Calu3 (cell line): ENCODE measurements at regions not wholly inside any gene's neighbourhood (a gene's known extent, or its start where the extent isn't known, plus 50 kb on each side); places are given as distances from the start of the nearest gene placed in this dataset.

Experiments used
- BruUV-seq: library from RNA; stranded (reverse); fragments of 400-500 nt; replicated peaks from 2 replicates; lab custom pipeline; 2021; lab: Mats Ljungman, UMichigan
- CTCF ChIA-PET: fragments of 300-600 bp; sonication (Branson Sonifier 250); formaldehyde crosslinking; loops from one replicate; lab custom pipeline; 2022; ENCODE audit warnings: antibody characterized with exemption; lab: Charles Lee
- DNase-seq: peaks from one replicate; pipeline ENCODE4 v3.0.0; 2022
- H3K27ac Mint-ChIP-seq: one replicate; pipeline ENCODE4 v1.8.0; 2022; ENCODE audit warnings: mixed read lengths; ENCODE audit not compliant: unreplicated experiment
- H3K27me3 Mint-ChIP-seq: one replicate; pipeline ENCODE4 v1.8.0; 2022; ENCODE audit warnings: mixed read lengths; ENCODE audit not compliant: unreplicated experiment
- H3K36me3 Mint-ChIP-seq: one replicate; pipeline ENCODE4 v1.8.0; 2022; ENCODE audit warnings: mild to moderate bottlenecking, moderate library complexity, mixed read lengths; ENCODE audit not compliant: insufficient read depth, unreplicated experiment
- H3K4me1 Mint-ChIP-seq: one replicate; pipeline ENCODE4 v1.8.0; 2022; ENCODE audit warnings: mild to moderate bottlenecking, low read depth, mixed read lengths; ENCODE audit not compliant: unreplicated experiment
- H3K4me3 Mint-ChIP-seq: one replicate; pipeline ENCODE4 v1.8.0; 2022; ENCODE audit warnings: mild to moderate bottlenecking, low read depth, moderate library complexity, mixed read lengths; ENCODE audit not compliant: unreplicated experiment
- H3K9me3 Mint-ChIP-seq: one replicate; pipeline ENCODE4 v1.8.0; 2022; ENCODE audit warnings: low read depth, mixed read lengths; ENCODE audit not compliant: unreplicated experiment
- intact Hi-C: fragments of 100-400 bp; cut with micrococcal nuclease; formaldehyde crosslinking; loops from one replicate; pipeline ENCODE4 v1.10.0; 2022; ENCODE audit not compliant: unreplicated experiment
- TF ChIP-seq, protein P1 (sequence below): fragments of 200-600 bp; IDR thresholded peaks from one replicate; pipeline ENCODE4 v1.8.0; 2022; ENCODE audit warnings: antibody characterized with exemption; ENCODE audit not compliant: unreplicated experiment

DNA sequence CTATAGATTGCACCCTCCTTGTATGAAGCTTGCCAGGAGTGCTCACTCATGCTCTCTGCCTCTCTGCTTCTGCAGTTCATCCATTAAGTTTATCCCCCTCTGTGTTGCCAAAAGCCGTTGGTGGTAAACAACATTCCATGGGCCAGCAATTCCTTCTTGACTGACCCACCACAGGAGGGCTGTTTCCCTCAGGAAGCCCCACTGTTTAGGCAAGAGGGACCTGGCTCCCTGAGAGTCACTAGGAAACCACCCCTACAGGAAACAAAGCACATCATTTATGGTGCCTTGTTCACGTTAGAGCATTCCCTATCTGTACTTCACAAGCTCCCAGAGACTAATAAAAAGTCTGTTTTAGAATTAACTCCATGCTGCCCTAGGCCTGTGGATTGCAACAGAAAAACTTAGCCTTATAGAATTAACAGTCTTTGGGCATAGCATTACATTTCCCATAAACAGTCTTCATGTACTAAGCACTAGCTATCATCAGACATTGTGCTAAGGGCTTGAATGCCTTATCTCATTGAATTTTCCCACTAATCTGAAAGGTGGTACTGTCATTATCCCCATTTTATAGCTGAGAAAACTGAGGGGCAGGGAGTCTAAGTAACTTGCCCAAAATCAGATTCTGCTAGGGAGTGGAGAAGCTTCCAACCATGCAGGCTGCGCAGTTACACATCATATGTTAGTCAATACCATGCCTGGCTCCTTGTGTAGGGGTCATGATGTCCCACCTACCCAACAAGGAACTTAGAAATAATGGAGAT is 149.9 kb downstream of the SHQ1 start:
- Mint-ChIP-seq H3K9me3 (no peaks in the 10 kb centered on the region), H3K27me3 (peaks cover 15% of the 10 kb centered on the region), H3K36me3 (no peaks in the 10 kb centered on the region), H3K4me3 (no peak overlapping the region), H3K27ac (no peak overlapping the region), H3K4me1 (no peaks in the 10 kb centered on the region)
- DNase-seq: no peak
- TF ChIP-seq, protein P1, sequence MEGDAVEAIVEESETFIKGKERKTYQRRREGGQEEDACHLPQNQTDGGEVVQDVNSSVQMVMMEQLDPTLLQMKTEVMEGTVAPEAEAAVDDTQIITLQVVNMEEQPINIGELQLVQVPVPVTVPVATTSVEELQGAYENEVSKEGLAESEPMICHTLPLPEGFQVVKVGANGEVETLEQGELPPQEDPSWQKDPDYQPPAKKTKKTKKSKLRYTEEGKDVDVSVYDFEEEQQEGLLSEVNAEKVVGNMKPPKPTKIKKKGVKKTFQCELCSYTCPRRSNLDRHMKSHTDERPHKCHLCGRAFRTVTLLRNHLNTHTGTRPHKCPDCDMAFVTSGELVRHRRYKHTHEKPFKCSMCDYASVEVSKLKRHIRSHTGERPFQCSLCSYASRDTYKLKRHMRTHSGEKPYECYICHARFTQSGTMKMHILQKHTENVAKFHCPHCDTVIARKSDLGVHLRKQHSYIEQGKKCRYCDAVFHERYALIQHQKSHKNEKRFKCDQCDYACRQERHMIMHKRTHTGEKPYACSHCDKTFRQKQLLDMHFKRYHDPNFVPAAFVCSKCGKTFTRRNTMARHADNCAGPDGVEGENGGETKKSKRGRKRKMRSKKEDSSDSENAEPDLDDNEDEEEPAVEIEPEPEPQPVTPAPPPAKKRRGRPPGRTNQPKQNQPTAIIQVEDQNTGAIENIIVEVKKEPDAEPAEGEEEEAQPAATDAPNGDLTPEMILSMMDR: no peak
- intact Hi-C loops: no loop called here
- no TSS peak for BruUV-seq
- CTCF ChIA-PET: interaction anchor here (0.5 kb wide), 1 partner anchor 55 kb away, joined by 4 read pairs; no protein-coding TSS in a partner anchor

DNA sequence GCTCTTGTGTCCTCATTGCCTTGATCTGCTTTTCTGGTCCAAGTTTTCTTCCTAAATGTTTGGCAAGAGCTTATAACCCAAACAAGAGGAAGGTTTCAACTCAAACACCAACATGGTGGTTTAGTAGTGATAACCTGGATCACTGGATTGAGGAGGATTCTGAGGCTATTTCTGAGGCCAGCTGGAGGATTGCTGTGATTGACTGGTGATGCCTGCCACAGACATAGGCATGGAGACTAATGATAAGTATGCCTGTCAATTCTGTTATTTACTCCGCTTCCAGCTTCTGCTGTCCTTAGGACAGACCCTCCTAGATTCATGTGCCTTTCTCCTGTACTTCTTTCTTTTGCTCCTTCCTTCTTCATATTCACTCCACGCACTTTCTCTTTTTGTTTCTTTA is 150.5 kb downstream of the SHQ1 start:
- CTCF ChIA-PET: no interaction called here
- no peak for DNase-seq
- peaks cover 15% of the 10 kb centered on the region for H3K27me3 Mint-ChIP-seq
- TF ChIP-seq, protein P1: no peak
- H3K4me3 Mint-ChIP-seq: no peak overlapping the region
- H3K36me3 Mint-ChIP-seq: no peaks in the 10 kb centered on the region
- intact Hi-C loops: no loop called here
- H3K9me3 Mint-ChIP-seq: no peaks in the 10 kb centered on the region
- no peak overlapping the region for H3K27ac Mint-ChIP-seq
- BruUV-seq: no TSS peak
- H3K4me1 Mint-ChIP-seq: no peaks in the 10 kb centered on the region

DNA sequence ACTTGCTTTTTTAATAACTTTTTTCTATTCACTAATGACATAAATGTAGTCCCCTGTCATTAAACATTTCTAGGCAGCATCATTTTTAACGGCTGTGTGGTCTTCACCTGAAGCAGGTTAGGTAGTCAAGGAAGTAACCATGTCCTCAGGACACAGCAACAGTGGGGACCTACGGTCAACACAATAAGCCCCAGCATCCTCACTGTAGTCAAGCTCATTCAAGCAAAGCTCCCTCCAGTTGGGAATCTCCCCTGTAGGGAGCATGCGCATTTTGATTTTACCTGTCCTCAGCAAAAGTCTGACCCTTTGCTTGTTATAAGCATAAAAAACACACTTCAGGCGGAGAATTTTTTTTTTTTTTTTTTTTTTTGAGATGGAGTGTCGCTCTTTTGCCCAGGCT is 151.4 kb downstream of the SHQ1 start:
- Mint-ChIP-seq H3K27me3 (peaks cover 15% of the 10 kb centered on the region), H3K4me1 (no peaks in the 10 kb centered on the region), H3K36me3 (no peaks in the 10 kb centered on the region), H3K9me3 (no peaks in the 10 kb centered on the region), H3K4me3 (no peak overlapping the region), H3K27ac (no peak overlapping the region)
- CTCF ChIA-PET: interaction anchor here (0.7 kb wide), 2 partner anchors 27 to 49 kb away, joined by 5 to 10 read pairs; no protein-coding TSS in a partner anchor
- no TSS peak for BruUV-seq
- TF ChIP-seq, protein P1: no peak
- intact Hi-C loops: no loop called here
- no peak for DNase-seq

DNA sequence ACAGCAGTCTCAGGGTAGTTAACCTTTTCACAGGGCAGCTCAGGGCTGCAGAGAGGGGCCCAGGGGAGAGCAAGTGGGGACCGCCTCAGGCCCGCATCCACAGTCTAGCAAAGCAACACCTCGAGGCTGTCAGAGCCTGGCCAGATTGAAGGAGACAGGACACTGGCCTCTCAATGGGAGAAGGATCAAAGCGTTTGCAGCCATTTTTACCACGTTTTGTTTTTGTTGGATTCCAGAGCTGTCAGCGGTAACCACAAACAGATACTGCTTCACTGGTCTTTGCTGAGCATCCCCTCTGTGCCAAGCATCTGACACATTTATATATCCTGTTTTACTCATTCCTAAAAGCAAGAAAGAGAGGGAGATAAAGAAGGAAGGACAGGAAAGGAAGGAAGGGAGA is 153.8 kb downstream of the SHQ1 start:
- Mint-ChIP-seq H3K27me3 (peaks cover 15% of the 10 kb centered on the region), H3K27ac (no peak overlapping the region), H3K9me3 (no peaks in the 10 kb centered on the region), H3K4me1 (no peaks in the 10 kb centered on the region), H3K4me3 (no peak overlapping the region), H3K36me3 (no peaks in the 10 kb centered on the region)
- no TSS peak for BruUV-seq
- intact Hi-C loops: no loop called here
- TF ChIP-seq, protein P1: no peak
- no peak for DNase-seq
- CTCF ChIA-PET: interaction anchor here (0.7 kb wide), 1 partner anchor 395 kb away, joined by 7 read pairs; no protein-coding TSS in a partner anchor
